SK-N-SH treated with all-trans-retinoic acid at 6 μM for 48 hours (cell line): ENCODE measurements at regions not wholly inside any gene's neighbourhood (a gene's known extent, or its start where the extent isn't known, plus 50 kb on each side); places are given as distances from the start of the nearest gene placed in this dataset.
"Not testable (repeated sequence)": the region's sequence is repeated elsewhere in the genome, so short reads cannot be mapped to it uniquely, and the experiment has no call there.

Experiments
- ATAC-seq: fragments of 200-7000 bp; cut with Tn5 transposase; 3 replicates; pipeline ENCODE4 v1.9.1; 2020; ENCODE audit warnings: mild to moderate bottlenecking, moderate library complexity
- ARNTL ChIP-seq: fragments of 450-650 bp; formaldehyde crosslinking; IDR thresholded peaks from 2 replicates; pipeline ENCODE4 v1.5.0; 2020; ENCODE audit warnings: low read depth, mild to moderate bottlenecking, moderate library complexity, borderline replicate concordance
- BACH2 ChIP-seq: fragments of 250-450 bp; sonication (Bioruptor Pico); IDR thresholded peaks from 2 replicates; pipeline ENCODE4 v1.9.0; 2021; ENCODE audit warnings: mild to moderate bottlenecking, borderline replicate concordance
- ESRRG ChIP-seq: fragments of 250-450 bp; sonication (Bioruptor Pico); IDR thresholded peaks from 2 replicates; pipeline ENCODE4 v1.6.1; 2021; ENCODE audit warnings: mild to moderate bottlenecking
- GLIS3 ChIP-seq: fragments of 250-450 bp; sonication (Bioruptor Pico); IDR thresholded peaks from 2 replicates; pipeline ENCODE4 v1.5.0; 2020; ENCODE audit warnings: mild to moderate bottlenecking, moderate library complexity
- ISL1 ChIP-seq: fragments of 250-450 bp; sonication (Bioruptor Pico); IDR thresholded peaks from 2 replicates; pipeline ENCODE4 v2.1.2; 2022; ENCODE audit warnings: mild to moderate bottlenecking, moderate library complexity
- OSR1 ChIP-seq: fragments of 250-450 bp; sonication (Bioruptor Pico); IDR thresholded peaks from 2 replicates; pipeline ENCODE4 v1.8.0; 2022; ENCODE audit warnings: moderate library complexity, mild to moderate bottlenecking, inconsistent platforms
- PATZ1 ChIP-seq: fragments of 250-450 bp; sonication (Bioruptor Pico); IDR thresholded peaks from 2 replicates; pipeline ENCODE4 v1.8.0; 2020; ENCODE audit warnings: mild to moderate bottlenecking, moderate library complexity, borderline replicate concordance
- POU6F1 ChIP-seq: fragments of 250-450 bp; sonication (Bioruptor Pico); IDR thresholded peaks from 2 replicates; pipeline ENCODE4 v1.8.0; 2021; ENCODE audit warnings: low read depth, mild to moderate bottlenecking, moderate library complexity, borderline replicate concordance
- PPARA ChIP-seq: fragments of 250-450 bp; sonication (Bioruptor Pico); IDR thresholded peaks from 2 replicates; pipeline ENCODE4 v1.5.0; 2020; ENCODE audit warnings: mild to moderate bottlenecking, borderline replicate concordance
- RARB ChIP-seq: fragments of 250-450 bp; sonication (Bioruptor Pico); IDR thresholded peaks from 2 replicates; pipeline ENCODE4 v1.8.0; 2021; ENCODE audit warnings: mild to moderate bottlenecking, moderate library complexity
- SNAI2 ChIP-seq: fragments of 250-450 bp; sonication (Bioruptor Pico); IDR thresholded peaks from 2 replicates; pipeline ENCODE4 v1.5.0; 2020; ENCODE audit warnings: mild to moderate bottlenecking, moderate library complexity
- TCF4 ChIP-seq: fragments of 250-450 bp; sonication (Bioruptor Pico); IDR thresholded peaks from 2 replicates; pipeline ENCODE4 v1.8.0; 2021; ENCODE audit warnings: mild to moderate bottlenecking, moderate library complexity, borderline replicate concordance
- ZFP3 ChIP-seq: fragments of 250-450 bp; sonication (Bioruptor Pico); IDR thresholded peaks from 2 replicates; pipeline ENCODE4 v1.5.0; 2020; ENCODE audit warnings: mild to moderate bottlenecking, moderate library complexity
- ZNF565 ChIP-seq: fragments of 450-650 bp; formaldehyde crosslinking; conservative IDR thresholded peaks from 2 replicates; pipeline ENCODE4 v1.5.0; 2020; ENCODE audit warnings: low read depth, mild to moderate bottlenecking, moderate library complexity
- ZNF70 ChIP-seq: fragments of 450-650 bp; formaldehyde crosslinking; IDR thresholded peaks from 2 replicates; pipeline ENCODE4 v1.5.0; 2020; ENCODE audit warnings: mild to moderate bottlenecking, moderate library complexity
- ZNF8 ChIP-seq: fragments of 450-650 bp; formaldehyde crosslinking; IDR thresholded peaks from 2 replicates; pipeline ENCODE4 v1.5.0; 2020; ENCODE audit warnings: mild to moderate bottlenecking, moderate library complexity
- TF ChIP-seq, protein P1 (sequence below): fragments of 250-450 bp; sonication (Bioruptor Pico); IDR thresholded peaks from 2 replicates; pipeline ENCODE4 v1.5.0; 2020; ENCODE audit warnings: mild to moderate bottlenecking, moderate library complexity
- TF ChIP-seq, protein P2 (sequence below): fragments of 250-450 bp; sonication (Bioruptor Pico); IDR thresholded peaks from 2 replicates; pipeline ENCODE4 v1.5.1; 2020; ENCODE audit warnings: low read depth, mild to moderate bottlenecking, moderate library complexity

- no peak for ATAC-seq
- TF ChIP-seq GLIS3 (CRISPR knock-in tag) (no peak), RARB (no peak)
- TF ChIP-seq, protein P1, sequence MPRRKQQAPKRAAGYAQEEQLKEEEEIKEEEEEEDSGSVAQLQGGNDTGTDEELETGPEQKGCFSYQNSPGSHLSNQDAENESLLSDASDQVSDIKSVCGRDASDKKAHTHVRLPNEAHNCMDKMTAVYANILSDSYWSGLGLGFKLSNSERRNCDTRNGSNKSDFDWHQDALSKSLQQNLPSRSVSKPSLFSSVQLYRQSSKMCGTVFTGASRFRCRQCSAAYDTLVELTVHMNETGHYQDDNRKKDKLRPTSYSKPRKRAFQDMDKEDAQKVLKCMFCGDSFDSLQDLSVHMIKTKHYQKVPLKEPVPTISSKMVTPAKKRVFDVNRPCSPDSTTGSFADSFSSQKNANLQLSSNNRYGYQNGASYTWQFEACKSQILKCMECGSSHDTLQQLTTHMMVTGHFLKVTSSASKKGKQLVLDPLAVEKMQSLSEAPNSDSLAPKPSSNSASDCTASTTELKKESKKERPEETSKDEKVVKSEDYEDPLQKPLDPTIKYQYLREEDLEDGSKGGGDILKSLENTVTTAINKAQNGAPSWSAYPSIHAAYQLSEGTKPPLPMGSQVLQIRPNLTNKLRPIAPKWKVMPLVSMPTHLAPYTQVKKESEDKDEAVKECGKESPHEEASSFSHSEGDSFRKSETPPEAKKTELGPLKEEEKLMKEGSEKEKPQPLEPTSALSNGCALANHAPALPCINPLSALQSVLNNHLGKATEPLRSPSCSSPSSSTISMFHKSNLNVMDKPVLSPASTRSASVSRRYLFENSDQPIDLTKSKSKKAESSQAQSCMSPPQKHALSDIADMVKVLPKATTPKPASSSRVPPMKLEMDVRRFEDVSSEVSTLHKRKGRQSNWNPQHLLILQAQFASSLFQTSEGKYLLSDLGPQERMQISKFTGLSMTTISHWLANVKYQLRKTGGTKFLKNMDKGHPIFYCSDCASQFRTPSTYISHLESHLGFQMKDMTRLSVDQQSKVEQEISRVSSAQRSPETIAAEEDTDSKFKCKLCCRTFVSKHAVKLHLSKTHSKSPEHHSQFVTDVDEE = no peak
These were observed 335.6 kb upstream of the CLINT1 start for GRCh38 chr5:158194561-158194976.

DNA sequence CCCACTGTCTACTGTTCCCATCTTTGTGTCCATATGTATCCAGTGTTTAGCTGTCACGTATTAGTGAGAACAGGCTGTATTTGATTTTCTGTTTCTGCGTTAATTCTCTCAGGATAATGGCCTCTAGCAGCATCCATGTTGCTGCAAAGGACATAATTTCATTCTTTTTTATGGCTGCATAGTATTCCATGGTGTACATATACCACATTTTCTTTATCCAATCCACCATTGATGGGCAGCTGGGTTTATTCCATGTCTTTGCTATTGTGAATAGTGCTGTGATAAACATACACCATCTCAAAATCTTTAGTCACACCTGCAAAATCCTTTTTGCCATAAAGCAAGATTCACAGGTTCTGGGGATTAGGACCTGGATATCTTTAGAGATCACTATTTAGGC lies 334.4 kb upstream of the CLINT1 start:
- not testable (repeated sequence) for ATAC-seq

GRCh38 chr5:158180407-158180806 lies 321.5 kb upstream of the CLINT1 start:
- no peak for ATAC-seq
- no peak for TF ChIP-seq TCF4 (CRISPR knock-in tag)
- no peak for TF ChIP-seq SNAI2 (CRISPR knock-in tag)
- no peak for TF ChIP-seq BACH2 (CRISPR knock-in tag)
- no peak for TF ChIP-seq ARNTL
- TF ChIP-seq, protein P2, sequence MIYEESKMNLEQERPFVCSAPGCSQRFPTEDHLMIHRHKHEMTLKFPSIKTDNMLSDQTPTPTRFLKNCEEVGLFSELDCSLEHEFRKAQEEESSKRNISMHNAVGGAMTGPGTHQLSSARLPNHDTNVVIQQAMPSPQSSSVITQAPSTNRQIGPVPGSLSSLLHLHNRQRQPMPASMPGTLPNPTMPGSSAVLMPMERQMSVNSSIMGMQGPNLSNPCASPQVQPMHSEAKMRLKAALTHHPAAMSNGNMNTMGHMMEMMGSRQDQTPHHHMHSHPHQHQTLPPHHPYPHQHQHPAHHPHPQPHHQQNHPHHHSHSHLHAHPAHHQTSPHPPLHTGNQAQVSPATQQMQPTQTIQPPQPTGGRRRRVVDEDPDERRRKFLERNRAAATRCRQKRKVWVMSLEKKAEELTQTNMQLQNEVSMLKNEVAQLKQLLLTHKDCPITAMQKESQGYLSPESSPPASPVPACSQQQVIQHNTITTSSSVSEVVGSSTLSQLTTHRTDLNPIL = no peak
- no peak for TF ChIP-seq OSR1
- TF ChIP-seq PATZ1 (CRISPR knock-in tag) = no peak
- no peak for TF ChIP-seq ESRRG
- no peak for TF ChIP-seq ZNF565
- no peak for TF ChIP-seq POU6F1 (CRISPR knock-in tag)

- no peak for ATAC-seq
- TF ChIP-seq GLIS3 (CRISPR knock-in tag) = no peak
- TF ChIP-seq TCF4 (CRISPR knock-in tag) = no peak
- no peak for TF ChIP-seq PATZ1 (CRISPR knock-in tag)
- no peak for TF ChIP-seq ZNF8 (CRISPR knock-in tag)
- TF ChIP-seq, protein P1 = no peak
- TF ChIP-seq SNAI2 (CRISPR knock-in tag) = no peak
- TF ChIP-seq ZNF70 = no peak
- no peak for TF ChIP-seq PPARA (CRISPR knock-in tag)
- TF ChIP-seq OSR1 = no peak
- no peak for TF ChIP-seq ISL1
- TF ChIP-seq POU6F1 (CRISPR knock-in tag) = no peak
- TF ChIP-seq ZFP3 = no peak
These were observed 320.3 kb upstream of the CLINT1 start for GRCh38 chr5:158179271-158179670.
